ENCODE measurements at regions not wholly inside any gene's neighbourhood (a gene's known extent, or its start where the extent isn't known, plus 50 kb on each side); places are given as distances from the start of the nearest gene placed in this dataset.

DNA sequence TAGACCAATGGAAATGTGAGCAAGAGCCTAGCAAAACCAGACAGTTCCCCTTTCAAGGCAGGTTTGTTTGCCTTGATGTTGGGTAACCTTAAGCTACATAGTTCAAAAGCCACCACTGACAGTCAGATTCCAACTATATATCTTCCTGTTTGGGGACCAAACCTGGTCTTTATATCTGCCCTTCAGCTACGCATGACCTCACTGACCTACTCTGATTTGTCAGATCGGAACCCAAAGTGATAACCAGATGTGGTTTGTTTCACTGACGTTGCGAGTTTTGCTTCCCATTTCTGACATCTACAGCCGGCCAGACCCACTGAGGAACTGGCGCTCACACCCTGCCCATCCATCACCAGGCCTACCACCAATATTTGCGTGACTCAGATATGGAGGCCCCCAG is 361.1 kb upstream of the CHRM3 start:
- TF ChIP-seq EP300 (IDR thresholded peaks at IDR 0.05), result no peak
- TF ChIP-seq, protein P1, sequence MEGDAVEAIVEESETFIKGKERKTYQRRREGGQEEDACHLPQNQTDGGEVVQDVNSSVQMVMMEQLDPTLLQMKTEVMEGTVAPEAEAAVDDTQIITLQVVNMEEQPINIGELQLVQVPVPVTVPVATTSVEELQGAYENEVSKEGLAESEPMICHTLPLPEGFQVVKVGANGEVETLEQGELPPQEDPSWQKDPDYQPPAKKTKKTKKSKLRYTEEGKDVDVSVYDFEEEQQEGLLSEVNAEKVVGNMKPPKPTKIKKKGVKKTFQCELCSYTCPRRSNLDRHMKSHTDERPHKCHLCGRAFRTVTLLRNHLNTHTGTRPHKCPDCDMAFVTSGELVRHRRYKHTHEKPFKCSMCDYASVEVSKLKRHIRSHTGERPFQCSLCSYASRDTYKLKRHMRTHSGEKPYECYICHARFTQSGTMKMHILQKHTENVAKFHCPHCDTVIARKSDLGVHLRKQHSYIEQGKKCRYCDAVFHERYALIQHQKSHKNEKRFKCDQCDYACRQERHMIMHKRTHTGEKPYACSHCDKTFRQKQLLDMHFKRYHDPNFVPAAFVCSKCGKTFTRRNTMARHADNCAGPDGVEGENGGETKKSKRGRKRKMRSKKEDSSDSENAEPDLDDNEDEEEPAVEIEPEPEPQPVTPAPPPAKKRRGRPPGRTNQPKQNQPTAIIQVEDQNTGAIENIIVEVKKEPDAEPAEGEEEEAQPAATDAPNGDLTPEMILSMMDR (IDR thresholded peaks at IDR 0.05), result no peak

Data from upper lobe of left lung (tissue), 4 donors.